Stomach (tissue), 4 donors: ENCODE measurements at regions not wholly inside any gene's neighbourhood (a gene's known extent, or its start where the extent isn't known, plus 50 kb on each side); places are given as distances from the start of the nearest gene placed in this dataset.

Experiments used
- CTCF ChIP-seq, 7 experiments: fragments of 450-650 bp in 4 of 7; fragments of 200-600 bp in 3 of 7; sonication (generic) in 3 of 7; IDR thresholded peaks; one replicate each; pipeline ENCODE4 v1.5.1; 2016 to 2019; ENCODE audit warnings: antibody characterized with exemption in 7 of 7, control low read depth in 2 of 7, mild to moderate bottlenecking in 1 of 7
- EP300 ChIP-seq: sonication (generic); formaldehyde crosslinking; IDR thresholded peaks from one replicate; pipeline ENCODE4 v1.6.1; 2017; ENCODE audit warnings: antibody characterized with exemption
- POLR2A ChIP-seq, 4 donors: fragments of 450-650 bp; IDR thresholded peaks; one replicate each; pipeline ENCODE4 v1.6.1; 2016; ENCODE audit warnings: antibody characterized with exemption in 4 of 4, control low read depth in 2 of 4, mild to moderate bottlenecking in 1 of 4, moderate library complexity in 1 of 4
- POLR2AphosphoS5 ChIP-seq, 3 donors: sonication (generic); formaldehyde crosslinking; IDR thresholded peaks; one replicate each; pipeline ENCODE4 v1.6.1; 2016; ENCODE audit warnings: antibody characterized with exemption in 3 of 3

DNA sequence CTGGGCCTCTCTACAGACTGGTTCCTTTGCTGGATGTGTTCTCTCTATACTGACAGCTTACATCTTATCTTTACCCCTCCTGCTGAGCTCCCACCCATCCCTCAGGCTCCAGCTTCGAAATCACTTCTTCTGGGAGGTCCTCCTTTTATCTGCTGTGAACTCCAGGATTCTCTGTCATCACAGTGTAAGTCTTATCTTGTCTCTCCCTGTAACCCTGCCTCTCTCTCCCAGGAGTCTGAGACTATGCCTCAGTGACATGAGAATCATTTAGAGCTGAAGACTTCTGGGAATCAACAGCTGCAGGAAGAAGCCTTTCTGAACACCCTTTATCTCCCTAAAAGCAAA lies 148.1 kb upstream of the HS3ST3A1 start:
- TF ChIP-seq CTCF (IDR thresholded peaks at IDR 0.05) (no peak), POLR2A (IDR thresholded peaks at IDR 0.05) (no peak), POLR2AphosphoS5 (IDR thresholded peaks at IDR 0.05) (no peak), EP300 (no peak)
